HG03139 (cell line): ENCODE measurements at regions not wholly inside any gene's neighbourhood (a gene's known extent, or its start where the extent isn't known, plus 50 kb on each side); places are given as distances from the start of the nearest gene placed in this dataset.
"Not testable (repeated sequence)": the region's sequence is repeated elsewhere in the genome, so short reads cannot be mapped to it uniquely, and the experiment has no call there.

Experiments used
- ATAC-seq: cut with Tn5 transposase; IDR thresholded peaks from one replicate; pipeline ENCODE4 v1.9.1; 2021; ENCODE audit not compliant: unreplicated experiment

GRCh38 chr3:75579981-75580782, 83.9 kb upstream of the FRG2C start:
- ATAC-seq, result not testable (repeated sequence)

GRCh38 chr3:75582536-75582935, 81.6 kb upstream of the FRG2C start:
- not testable (repeated sequence) for ATAC-seq

GRCh38 chr3:75583116-75583515, 81.0 kb upstream of the FRG2C start:
- not testable (repeated sequence) for ATAC-seq

- not testable (repeated sequence) for ATAC-seq
Observed at GRCh38 chr3:75587695-75588094, 76.4 kb upstream of the FRG2C start.

GRCh38 chr3:75590382-75590781, 73.7 kb upstream of the FRG2C start:
- ATAC-seq, result not testable (repeated sequence)

GRCh38 chr3:75604286-75604934, 59.7 kb upstream of the FRG2C start:
- not testable (repeated sequence) for ATAC-seq

- ATAC-seq, result not testable (repeated sequence)
Observed at GRCh38 chr3:75607996-75608395, 56.1 kb upstream of the FRG2C start.

- not testable (repeated sequence) for ATAC-seq
Observed at GRCh38 chr3:75609598-75609997, 54.5 kb upstream of the FRG2C start.

GRCh38 chr3:75610773-75611172, 53.4 kb upstream of the FRG2C start:
- ATAC-seq, result no peak

- not testable (repeated sequence) for ATAC-seq
Observed at GRCh38 chr3:75611724-75612460, 52.2 kb upstream of the FRG2C start.
